LHCN-M2 (cell line): ENCODE measurements at regions not wholly inside any gene's neighbourhood (a gene's known extent, or its start where the extent isn't known, plus 50 kb on each side); places are given as distances from the start of the nearest gene placed in this dataset.
"Not testable (repeated sequence)": the region's sequence is repeated elsewhere in the genome, so short reads cannot be mapped to it uniquely, and the experiment has no call there.

Experiments
- DNase-seq: peaks from one replicate; pipeline ENCODE4 v3.0.0-alpha.2; 2012; ENCODE audit warnings: low read depth

DNA sequence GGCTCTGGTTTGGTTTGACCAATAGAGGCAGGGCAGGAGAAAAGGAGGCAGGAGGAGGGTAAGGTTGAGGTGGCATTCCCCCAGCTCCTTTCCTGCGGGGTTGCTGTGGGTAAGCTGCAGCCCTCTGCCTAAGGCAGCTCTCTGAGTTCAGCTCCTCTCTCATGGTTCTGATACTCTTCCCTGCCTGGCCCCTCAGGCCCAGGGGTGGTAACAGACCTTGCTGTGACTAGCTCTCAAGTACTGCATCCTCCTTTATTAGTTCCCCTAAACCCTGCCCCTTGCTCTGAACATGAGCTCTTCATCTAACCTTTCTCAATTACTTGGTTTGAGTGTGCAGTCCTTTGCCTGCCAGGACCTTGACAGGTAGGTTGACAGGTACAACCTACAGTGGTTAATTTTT, 205.5 kb downstream of the SLC4A3 start:
- DNase-seq: no peak

GRCh38 chr2:219835493-219835892, 208.1 kb downstream of the SLC4A3 start:
- no peak for DNase-seq

DNA sequence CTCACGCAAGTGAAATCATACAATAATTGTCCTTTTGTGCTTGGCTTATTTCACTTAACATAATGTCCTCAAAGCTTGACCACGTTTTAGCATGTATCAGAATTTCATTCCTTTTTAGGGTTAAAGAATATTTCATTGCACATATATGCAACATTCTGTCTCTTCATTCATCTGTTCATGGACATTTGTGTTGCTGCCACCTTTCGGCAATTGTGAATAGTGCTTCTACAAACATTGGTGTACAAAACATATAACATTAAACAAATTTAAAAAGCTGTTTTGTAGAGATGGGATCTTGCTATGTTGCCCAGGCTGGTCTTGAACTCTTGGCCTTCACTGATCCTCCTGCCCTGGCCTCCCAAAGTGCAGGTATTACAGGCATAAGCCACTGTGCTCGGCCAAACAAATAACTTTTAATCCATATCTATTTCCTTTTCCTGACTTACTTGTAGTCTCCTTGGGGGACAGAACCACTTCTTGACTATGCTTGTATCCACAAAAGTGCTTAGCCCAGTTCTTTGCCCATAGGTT, 209.3 kb downstream of the SLC4A3 start:
- DNase-seq: no peak

DNA sequence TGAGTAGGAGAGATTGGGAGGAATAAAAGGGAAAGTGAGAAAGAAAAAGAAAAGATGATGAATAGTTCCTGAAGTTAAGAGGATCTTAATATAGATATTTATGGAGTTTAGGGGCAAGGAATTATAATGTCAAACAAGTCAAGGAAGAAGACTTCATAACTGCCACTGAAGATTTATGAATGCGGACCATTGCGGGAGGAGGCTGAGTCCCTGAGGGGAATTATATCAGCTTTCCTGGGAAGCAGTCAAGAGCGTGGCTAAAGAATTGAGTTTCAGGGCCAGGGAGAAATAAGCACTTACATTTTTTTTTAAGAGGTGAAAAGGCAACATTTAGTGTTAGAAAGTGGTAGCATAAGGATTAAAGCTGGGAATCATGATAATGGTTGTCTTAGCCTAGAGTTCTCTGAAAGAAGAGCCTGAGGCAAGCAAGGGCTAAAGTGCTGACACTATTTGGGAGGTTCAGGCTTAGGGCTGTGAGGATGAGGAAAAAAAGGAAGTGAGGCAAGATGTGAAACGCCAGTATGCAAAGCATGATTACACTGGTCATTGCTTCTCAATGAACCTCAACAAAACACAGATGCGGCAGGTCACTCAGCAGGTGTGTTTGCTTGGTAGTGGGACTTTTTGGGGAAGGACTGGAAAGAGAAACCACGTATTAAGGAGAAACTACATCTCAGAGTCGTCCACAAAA, 217.1 kb downstream of the SLC4A3 start:
- no peak for DNase-seq

- no peak for DNase-seq
These were observed 221.5 kb downstream of the SLC4A3 start for GRCh38 chr2:219848882-219849281.

DNA sequence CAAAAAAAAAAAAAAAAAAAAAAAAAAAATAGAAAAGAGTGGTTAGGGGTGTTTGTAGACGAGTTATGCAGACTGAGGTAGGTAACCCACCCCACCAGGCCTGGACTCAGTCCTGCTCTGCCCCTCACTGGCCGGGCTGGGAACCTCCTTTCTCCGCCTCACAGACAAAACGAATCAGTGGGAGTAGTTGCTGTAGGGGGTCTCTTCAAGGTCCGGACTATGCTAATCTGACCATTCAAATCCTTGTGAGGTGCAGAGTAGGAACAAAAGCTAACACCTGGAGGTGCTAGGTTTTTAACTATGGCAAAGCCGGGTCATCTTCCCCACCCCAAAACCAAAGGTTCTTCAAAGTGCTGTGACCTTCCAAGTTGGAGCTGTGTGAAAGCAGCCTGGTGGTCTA, 223.7 kb downstream of the SLC4A3 start:
- DNase-seq: no peak

GRCh38 chr2:219851801-219852481, 224.5 kb downstream of the SLC4A3 start:
- DNase-seq: peak; percentile 1

- DNase-seq: no peak
These were observed 225.2 kb downstream of the SLC4A3 start for GRCh38 chr2:219852626-219853025.

DNA sequence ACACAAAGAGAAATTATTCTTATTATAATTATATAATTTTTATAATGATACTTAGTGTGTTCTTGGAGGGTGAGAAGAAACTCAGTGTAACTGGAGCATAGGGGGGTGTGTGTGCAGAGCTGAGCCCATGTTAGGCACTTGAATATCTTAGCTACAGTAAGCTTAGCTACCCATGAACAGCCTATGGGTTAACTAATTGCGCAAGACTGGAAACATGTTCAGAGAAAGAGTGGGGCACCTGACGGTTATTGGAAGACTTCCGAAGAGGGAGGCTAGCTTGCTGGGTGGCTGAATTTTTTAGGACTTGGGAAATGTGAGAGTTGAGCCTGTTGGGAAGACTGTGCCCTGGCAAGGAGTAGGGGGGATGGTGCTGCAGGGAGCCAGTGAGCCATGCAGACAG, 229.2 kb downstream of the SLC4A3 start:
- DNase-seq: no peak

DNA sequence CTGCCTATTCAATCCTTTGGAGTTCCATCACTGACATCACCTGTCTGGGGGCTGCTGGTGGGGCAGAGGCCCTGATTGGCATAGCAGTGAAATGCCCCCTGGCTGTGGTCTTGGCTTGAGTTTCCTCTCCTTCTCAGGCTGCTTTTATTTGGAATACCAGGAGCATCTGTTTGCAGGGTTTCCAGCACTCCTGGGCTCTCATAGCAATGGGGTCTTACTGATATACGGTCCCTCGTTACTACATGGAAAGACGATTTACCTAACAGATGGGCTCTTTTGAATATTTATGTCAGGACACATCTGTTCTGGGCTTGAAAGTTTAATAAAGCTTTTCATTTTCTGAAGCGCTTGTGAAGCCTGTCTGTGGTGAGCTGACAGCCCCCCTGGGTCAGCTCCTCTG, 230.3 kb downstream of the SLC4A3 start:
- DNase-seq: no peak

- DNase-seq: no peak
These were observed 233.9 kb downstream of the SLC4A3 start for GRCh38 chr2:219861307-219861706.

GRCh38 chr2:219864154-219864553, 236.7 kb downstream of the SLC4A3 start:
- no peak for DNase-seq

DNA sequence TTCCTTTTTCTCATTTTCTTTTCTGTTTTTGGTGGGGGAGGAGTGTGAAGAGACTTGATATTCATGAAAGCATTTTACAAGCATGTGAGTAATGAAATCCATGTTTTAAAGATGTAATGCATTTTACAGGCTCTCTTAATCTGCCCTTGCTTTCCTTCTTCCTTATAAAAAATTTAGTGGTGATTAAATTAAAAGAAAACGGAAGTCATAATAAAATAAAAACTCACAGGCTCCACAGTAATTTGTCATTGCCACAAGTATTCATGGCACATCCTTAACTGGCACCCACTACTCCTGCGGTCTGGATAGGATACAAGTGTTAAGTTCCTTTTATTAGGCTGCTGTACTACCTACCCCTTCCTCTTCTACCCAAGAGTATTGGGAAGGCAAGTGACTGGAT, 241.2 kb downstream of the SLC4A3 start:
- peak; percentile 5 for DNase-seq

DNA sequence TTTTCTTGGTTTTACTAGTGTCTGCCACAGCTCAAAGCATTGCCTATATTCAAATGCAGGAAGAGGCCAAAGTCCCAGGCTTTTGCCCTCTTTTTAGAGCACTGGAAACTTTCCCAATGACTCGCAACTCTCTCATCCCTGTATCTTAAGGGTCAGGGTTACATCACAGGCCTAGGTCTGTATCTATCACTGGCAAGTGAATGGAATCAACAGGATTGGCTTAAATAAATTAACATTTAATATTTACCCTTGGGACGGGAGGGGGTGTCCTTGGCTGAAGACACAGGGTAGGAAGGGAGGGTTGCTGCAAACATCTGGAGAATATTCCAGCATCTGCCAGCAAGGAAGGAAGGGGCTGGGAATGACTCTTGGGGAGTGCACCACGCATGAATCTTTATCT, 242.6 kb downstream of the SLC4A3 start:
- peak; percentile 32 for DNase-seq

DNA sequence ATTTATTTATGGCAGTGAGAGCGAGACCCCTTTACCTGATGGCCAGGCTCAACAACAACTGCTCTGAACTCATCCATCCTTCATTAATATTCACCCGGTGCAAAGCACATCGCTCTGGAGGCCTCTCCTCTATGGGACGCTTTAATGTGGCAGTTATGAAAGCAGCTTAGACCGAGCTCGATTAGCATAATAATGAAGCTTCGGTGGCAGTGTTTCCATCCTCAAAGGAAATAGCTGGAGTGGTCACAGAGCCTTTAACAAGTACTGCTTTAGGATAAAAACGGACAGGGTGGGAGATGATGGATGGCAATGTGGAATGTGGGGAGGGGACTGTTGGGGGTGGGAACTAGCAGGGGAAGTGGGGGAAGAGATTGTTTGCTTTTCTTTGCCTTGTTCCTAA, 243.9 kb downstream of the SLC4A3 start:
- no peak for DNase-seq

GRCh38 chr2:219875036-219875435, 247.6 kb downstream of the SLC4A3 start:
- DNase-seq: no peak

GRCh38 chr2:219875986-219876385, 248.6 kb downstream of the SLC4A3 start:
- DNase-seq: not testable (repeated sequence)

DNA sequence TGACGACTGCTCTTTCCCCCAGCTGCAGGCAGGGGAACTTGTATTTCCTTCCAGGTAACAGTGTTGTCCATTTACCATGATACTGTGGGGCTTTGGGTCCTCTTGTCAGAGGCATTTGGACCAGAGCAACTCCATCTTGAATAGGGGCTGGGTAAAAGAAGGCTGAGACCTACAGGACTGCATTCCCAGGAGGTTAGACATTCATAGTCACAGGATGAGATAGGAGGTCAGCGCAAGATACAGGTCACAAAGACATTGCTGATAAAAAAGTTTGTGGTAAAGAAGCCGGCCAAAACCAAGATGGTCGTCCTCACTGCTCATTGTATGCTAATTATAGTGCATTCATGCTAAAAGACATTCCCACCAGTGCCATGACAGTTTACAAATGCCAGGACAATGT, 249.5 kb downstream of the SLC4A3 start:
- no peak for DNase-seq

DNA sequence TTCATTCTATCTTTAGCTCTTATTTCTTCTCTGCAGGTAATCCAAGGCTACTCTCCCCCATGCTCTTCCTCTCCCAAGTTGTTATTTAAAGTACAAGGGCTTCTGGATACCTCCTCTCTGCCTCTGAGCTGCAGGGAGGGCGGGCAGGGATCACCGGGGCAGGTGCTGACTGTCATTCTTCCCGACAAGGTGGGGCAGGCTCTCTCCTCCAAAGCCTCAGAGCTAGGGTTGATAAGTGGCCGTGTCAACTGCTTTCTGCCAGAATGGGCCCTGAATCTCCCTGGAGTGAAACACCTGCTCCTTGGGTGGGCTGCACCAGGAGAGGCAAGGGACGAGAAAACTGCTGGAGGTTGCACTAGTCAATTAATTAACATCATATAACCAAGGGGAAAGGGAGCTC, 250.3 kb downstream of the SLC4A3 start:
- no peak for DNase-seq

DNA sequence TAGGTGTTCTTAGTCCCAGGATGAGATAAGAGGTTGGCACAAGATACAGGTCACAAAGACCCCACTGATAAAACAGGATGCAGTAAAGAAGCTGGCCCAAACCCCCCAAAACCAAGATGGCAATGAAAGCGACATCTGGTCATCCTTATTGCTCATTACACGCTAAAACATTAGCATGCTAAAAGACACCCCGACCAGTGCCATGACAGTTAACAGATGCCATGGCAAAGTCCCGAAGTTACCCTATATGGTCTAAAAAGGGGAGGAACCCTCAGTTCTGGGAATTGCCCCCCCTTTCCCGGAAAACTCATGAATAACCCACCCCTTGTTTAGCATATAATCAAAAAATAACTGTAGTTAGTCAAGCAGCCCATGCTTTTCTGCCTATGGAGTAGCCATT, 251.1 kb downstream of the SLC4A3 start:
- DNase-seq: no peak

DNA sequence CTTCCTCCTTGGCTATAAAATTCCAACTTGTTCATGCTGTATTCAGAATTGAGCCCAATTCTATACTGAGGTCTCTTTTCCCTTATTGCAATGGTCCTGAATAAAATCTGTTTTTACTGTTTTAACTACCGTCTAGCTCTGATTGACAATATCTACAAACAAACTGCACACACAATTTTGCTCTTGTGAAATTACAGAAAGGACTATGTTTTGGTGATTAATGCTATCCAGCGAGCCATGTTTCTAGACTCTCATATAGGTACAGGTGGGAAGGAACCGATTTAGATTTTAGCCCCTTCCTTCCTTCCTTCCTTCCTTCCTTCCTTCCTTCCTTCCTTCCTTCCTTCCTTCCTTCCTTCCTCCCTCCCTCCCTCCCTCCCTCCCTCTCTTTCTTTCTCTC, 254.4 kb downstream of the SLC4A3 start:
- no peak for DNase-seq

GRCh38 chr2:219886615-219887014, 259.2 kb downstream of the SLC4A3 start:
- DNase-seq: peak; percentile 4

DNA sequence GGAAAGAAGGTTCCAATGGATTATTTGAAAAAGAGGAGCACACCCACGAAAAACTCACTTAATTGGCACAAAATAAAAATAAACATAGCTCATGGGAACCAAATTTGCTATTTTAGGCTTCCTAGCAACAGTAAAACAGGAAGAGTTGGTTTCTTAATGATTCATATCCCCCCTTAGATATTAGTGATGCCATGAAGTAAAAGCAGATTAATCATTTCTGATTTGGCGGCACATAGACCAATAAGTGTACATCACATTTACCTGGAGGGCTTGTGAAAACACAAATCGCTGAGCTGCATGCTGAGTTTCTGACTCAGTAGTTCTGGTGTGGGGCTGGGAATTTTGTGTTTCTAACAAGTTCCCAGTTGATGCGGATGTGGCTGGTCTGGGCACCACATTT, 260.4 kb downstream of the SLC4A3 start:
- no peak for DNase-seq
